Endothelial cell of umbilical vein (primary cell): ENCODE measurements at regions not wholly inside any gene's neighbourhood (a gene's known extent, or its start where the extent isn't known, plus 50 kb on each side); places are given as distances from the start of the nearest gene placed in this dataset.

Experiments
- CTCF ChIP-seq, 2 donors: IDR thresholded peaks; 1 replicate in 1 of 2; 2 replicates in 1 of 2; pipeline ENCODE4 v1.5.1; 2011; ENCODE audit warnings: low read length in 2 of 2, mild to moderate bottlenecking in 2 of 2, moderate library complexity in 2 of 2, control low read depth in 1 of 2, inconsistent platforms in 1 of 2, low read depth in 1 of 2; ENCODE audit not compliant: insufficient read depth in 1 of 2; ENCODE audit errors: extremely low read depth in 1 of 2
- EZH2 ChIP-seq: IDR thresholded peaks from 2 replicates; pipeline ENCODE4 v1.6.1; 2012; ENCODE audit warnings: borderline replicate concordance, low read depth, mild to moderate bottlenecking, moderate library complexity, low read length, inconsistent platforms; ENCODE audit not compliant: severe bottlenecking
- MAX ChIP-seq: IDR thresholded peaks from 2 replicates; pipeline ENCODE4 v1.6.1; 2011; ENCODE audit not compliant: insufficient read depth, insufficient read length
- POLR2A ChIP-seq: IDR thresholded peaks from 2 replicates; pipeline ENCODE4 v1.6.1; 2012; ENCODE audit warnings: low read depth, mild to moderate bottlenecking, control low read depth, low read length
- POLR2AphosphoS5 ChIP-seq: IDR thresholded peaks from 2 replicates; pipeline ENCODE4 v1.6.1; 2012; ENCODE audit warnings: low read depth, mild to moderate bottlenecking, control low read depth, low read length, moderate library complexity; ENCODE audit not compliant: insufficient read depth

- TF ChIP-seq CTCF (IDR thresholded peaks at IDR 0.05; ENCODE audit: extremely low read depth in 1 of 2, insufficient read depth in 1 of 2, low read depth in 1 of 2, low read length in 2 of 2) (no peak), EZH2 (no peak), MAX (no peak), POLR2A (no peak), POLR2AphosphoS5 (no peak)
Measured at GRCh38 chr11:23688411-23688810, 808.4 kb upstream of the LUZP2 start.
